ENCODE measurements at regions not wholly inside any gene's neighbourhood (a gene's known extent, or its start where the extent isn't known, plus 50 kb on each side); places are given as distances from the start of the nearest gene placed in this dataset.

DNA sequence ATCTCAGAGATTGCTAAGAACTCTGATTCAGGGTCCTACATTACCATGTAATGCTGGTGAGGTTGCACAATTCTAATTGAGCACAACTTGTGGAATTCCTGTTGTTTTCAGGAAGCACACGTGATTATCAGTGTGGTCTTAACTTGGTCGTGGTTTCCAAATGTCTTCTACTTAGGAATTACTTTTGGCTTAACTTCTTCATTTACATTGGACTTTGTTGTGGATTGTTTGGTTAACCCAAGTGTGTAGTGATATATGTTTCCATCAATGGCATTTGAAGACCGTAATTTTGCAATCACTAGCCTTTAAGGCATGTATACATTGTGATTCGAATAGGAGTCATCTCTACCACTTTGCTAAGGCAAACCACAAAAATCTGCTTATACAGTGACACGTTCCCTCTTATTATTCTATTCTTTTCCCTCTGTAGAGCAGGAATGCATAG lies 373.3 kb downstream of the IRS1 start:
- TF ChIP-seq, protein P1, sequence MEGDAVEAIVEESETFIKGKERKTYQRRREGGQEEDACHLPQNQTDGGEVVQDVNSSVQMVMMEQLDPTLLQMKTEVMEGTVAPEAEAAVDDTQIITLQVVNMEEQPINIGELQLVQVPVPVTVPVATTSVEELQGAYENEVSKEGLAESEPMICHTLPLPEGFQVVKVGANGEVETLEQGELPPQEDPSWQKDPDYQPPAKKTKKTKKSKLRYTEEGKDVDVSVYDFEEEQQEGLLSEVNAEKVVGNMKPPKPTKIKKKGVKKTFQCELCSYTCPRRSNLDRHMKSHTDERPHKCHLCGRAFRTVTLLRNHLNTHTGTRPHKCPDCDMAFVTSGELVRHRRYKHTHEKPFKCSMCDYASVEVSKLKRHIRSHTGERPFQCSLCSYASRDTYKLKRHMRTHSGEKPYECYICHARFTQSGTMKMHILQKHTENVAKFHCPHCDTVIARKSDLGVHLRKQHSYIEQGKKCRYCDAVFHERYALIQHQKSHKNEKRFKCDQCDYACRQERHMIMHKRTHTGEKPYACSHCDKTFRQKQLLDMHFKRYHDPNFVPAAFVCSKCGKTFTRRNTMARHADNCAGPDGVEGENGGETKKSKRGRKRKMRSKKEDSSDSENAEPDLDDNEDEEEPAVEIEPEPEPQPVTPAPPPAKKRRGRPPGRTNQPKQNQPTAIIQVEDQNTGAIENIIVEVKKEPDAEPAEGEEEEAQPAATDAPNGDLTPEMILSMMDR (conservative IDR thresholded peaks at IDR 0.05; ENCODE audit: low read depth in 2 of 2), result no peak
- TF ChIP-seq EZH2 (IDR thresholded peaks at IDR 0.05; ENCODE audit: low read depth, unreplicated experiment), result no peak
